NCI-H2107 treated with DMSO at 0.1 percent for 48 hours (cell line): ENCODE measurements at regions not wholly inside any gene's neighbourhood (a gene's known extent, or its start where the extent isn't known, plus 50 kb on each side); places are given as distances from the start of the nearest gene placed in this dataset.

Source experiments
- DNase-seq: peaks from one replicate; lab custom pipeline; 2025; ENCODE audit not compliant: unreplicated experiment; lab: John Stamatoyannopoulos, UW

- no peak for DNase-seq
Measured at GRCh38 chr9:108724122-108724521, 131.7 kb downstream of the ACTL7B start.

- DNase-seq = no peak
Measured at GRCh38 chr9:108722396-108722795, 133.4 kb downstream of the ACTL7B start.

DNA sequence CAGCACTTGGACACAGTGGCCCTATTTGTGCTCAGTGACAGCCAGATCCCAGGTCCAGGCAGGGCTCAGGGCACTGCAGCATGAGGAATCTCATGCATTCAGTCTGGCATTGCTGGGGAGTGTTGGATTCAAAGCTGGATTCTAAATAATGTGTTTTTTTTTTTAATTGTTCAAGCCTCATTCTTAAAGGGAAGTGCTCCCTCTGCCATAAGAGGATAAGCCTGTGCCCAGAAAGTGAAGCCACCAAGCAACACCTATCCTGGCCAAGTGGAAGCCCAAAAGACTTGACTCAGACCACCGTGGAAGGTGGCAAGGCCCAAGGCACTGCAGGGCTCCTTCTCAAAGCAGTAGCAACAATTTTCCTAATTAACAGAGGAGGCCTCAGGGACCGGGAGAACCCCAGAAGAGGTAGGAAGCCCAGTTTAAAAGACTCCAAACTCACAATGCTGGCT is 135.6 kb downstream of the ACTL7B start:
- DNase-seq = no peak

- no peak for DNase-seq
Measured at GRCh38 chr9:108710424-108710823, 145.4 kb downstream of the ACTL7B start.

DNA sequence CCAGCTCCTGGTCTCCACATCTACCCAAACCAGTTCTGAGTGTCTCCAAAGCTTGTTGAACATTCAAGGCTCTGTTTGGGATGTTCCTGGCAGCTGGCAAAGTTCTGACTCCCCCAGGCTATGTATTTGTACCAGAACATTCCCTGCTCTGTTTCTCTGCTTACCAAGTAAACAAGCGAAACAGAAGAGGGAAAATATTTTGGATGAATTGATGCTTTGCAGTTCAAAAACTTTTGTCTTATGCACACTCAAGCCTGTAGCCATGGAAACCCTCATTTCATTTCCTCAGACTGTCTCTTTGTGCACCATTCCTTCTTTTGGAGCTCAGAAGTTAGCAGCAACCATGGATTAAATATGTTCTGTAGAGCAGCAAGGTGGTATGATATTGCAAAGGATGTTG is 145.8 kb downstream of the ACTL7B start:
- DNase-seq = no peak

DNA sequence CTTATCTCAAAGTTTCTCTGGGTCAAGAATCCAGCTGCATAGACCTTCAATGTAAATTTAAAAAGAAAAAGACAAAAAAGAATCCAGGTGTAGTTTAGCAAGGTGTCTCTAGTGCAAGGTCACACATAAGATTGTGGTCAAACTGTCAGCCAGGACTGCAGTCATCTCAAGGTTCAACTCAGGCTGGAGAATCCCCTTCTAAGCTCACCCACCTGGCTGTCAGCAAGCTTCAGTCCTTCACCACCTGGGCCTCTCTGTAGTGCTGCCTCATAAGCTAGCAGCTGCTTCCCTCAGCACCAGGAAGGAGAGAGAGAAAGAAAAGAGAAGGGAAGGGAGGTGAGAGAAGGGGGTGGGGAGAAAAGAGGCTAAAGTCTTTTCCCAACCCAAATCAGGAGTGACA is 146.7 kb downstream of the ACTL7B start:
- no peak for DNase-seq

- DNase-seq = no peak
Measured at GRCh38 chr9:108708448-108708847, 147.3 kb downstream of the ACTL7B start.

GRCh38 chr9:108707120-108707519 is 148.7 kb downstream of the ACTL7B start:
- DNase-seq = no peak

DNA sequence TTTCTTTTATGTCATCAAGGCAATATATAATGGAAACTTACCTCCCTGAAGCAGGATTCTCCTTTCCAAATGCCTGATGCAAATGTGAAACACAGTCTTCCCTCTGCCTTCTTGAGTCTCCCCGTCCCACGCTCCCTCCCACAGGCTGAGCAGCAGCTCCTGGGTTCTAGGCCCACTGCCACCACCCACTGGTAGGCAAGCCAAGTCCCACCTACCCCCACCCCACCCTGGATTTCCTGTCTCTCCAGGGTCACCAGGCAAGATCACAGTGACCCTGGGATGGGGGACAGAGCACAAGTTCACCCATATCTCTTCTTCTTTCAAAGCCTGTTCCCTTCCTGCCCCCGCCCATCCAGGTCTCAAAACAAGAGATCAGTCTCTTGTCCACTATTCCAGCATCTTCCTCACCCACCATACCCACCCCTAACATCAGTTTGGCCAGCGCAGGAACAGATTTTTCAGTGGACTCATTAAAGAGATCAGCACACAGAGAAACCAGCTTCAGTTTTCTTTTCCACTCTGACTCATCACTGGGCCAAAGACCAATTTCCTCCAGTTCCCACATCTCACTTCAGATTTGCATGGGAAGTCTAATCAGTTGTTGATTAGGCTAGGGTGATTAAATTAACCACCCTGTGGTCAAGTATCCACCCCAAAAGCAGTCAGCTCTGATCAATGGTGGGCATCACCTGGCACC is 151.5 kb downstream of the ACTL7B start:
- no peak for DNase-seq

DNA sequence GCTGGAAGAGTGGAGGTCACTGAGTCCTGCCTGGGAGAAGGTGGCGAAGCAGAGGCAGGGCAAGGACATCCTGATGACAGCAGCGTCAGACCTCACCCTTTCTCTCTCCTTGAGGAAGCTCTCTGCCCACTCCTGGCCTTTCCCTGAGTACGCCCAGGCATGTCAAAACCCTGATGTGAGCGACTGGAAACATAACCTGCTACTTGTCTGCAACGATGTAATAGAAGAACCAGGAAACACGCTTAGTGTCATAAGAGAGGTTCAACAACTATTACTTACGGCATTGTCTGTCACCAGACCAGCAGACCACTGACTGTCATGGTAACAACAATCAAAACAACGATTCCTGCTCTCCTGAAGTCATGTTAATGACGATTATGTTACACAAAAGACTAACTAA is 152.4 kb downstream of the ACTL7B start:
- DNase-seq = peak; percentile 4

DNA sequence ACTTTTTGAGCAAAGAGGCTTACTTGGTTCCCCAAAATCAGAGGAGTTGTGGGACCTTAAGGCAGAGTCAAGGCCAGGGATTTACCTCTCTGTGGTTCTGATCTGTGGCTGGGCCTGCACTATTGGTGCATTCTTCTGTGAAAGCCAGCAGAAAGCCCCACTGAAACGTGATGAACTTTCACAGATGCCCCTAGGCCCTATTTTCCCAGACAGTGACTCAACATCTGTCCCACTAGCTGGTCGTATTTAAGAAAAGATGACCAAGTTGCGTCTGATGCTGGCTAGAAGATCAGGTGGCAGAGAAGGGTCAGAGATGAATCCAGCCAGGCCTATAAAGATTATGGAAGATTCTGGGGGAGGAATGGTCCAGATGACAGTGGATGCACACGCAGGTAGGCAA is 153.1 kb downstream of the ACTL7B start:
- DNase-seq = no peak

DNA sequence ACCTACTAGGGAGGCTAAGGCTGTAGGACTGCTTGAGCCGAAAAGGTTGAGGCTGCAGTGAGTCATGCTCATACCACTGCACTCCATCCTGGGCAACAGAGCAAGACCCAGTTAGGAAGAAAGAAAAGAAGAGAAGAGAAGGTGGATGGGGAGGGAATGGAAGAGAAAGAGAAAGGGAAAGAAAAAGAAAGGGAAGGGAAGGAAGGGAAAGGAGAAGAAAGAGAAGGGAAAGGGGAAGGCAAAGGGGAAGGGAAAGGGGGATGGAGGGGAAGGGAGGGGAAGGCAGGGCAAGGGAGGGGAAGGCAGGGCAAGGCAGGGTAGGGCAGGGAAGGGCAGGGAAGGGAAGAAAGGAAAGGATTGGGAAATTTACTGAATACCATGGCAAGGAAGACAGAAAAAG is 157.0 kb downstream of the ACTL7B start:
- DNase-seq = no peak

DNA sequence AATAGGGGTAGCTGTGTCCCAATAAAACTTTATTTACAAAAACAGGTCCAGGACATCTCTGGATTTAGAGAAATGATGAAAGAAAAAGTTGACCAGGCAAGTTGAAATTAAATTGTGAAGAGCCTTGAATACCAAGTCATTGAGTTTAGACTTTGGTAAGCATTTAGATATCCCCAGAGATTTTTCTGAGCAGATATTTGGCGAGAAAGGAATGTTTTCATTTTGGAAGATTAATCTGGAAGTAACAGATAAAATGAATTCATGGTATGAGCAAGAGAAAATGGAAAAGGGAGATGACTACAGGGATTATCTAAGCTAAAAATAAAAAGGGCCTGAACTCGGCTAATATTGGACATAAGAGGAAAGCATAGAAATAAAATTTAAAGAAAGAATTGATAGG is 157.6 kb downstream of the ACTL7B start:
- no peak for DNase-seq

- no peak for DNase-seq
Measured at GRCh38 chr9:108696156-108696555, 159.6 kb downstream of the ACTL7B start.

DNA sequence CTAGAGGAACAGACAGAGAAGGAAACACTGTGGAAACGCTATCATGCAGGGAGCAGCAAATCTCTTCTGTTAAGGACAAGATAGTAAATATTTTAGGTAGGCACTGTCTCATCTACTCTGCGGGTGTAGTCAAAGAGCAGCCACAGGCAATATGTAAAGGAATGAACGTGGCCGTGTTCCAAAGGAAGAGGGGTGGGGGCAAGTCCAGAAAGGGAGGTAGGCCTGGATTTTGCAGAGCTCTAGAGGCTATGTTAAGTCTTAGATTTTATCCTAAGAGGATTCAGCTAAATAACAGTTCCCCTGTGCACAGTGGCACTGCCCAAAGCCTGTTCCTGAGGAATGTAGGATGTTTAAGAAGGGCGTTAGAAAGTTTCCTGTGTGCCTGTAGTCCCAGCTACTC is 161.6 kb downstream of the ACTL7B start:
- DNase-seq = no peak

DNA sequence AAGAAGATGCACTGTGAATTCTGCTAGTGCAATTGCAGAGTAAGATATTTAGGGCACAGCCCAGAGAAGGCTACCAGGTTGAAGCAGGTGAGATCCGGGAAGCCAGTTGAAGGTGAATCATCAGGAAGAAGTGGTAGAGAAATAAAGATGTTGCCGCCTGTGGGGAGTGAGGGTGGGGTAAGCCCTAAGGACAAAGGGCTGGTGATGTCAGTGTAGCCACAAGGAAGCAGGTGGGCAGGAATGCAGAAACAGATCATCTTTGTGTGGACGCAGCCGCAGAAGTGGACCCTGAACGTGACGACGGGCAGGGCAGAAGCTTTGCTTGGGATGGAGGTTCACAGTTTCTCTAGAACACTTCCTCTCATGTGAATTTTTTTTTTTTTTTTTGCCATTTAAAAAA is 164.2 kb downstream of the ACTL7B start:
- no peak for DNase-seq

DNA sequence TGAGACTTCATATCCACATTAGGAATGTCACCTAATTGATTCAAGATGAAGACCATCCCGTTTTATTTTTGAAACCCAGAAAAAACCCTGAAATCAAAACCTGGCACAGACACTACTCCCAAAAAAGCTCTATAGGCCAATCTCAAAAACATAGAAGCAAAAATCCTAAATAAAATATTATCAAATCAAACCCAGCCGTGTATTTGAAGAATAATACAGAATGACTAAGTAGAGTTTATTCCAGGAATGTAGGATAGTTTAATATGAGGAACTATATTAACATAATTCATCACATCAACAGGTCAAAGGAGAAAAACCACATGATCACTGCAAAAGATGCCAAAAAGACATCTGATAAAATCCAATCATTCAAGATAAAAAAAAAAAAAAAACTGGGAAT is 167.1 kb downstream of the ACTL7B start:
- DNase-seq = no peak

DNA sequence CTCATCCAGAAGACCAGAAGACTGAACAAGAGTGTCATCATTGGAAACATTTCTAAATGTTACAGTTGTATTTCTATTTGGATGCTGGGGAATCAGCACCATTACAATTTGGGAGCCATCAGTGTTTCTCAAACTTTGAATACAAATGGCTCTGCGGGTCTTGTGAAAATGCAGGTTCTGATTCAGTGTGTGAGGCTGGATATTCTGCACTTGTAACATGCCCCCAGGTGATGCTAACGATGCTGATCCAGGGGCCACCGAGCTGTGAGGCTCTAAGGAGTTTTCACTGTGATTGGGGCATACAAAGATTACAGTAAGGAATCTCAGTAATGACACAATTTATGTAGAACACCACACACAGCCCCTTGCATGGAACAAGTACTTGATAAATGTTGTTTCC is 167.7 kb downstream of the ACTL7B start:
- DNase-seq = no peak

- no peak for DNase-seq
Measured at GRCh38 chr9:108687006-108687987, 168.5 kb downstream of the ACTL7B start.

DNA sequence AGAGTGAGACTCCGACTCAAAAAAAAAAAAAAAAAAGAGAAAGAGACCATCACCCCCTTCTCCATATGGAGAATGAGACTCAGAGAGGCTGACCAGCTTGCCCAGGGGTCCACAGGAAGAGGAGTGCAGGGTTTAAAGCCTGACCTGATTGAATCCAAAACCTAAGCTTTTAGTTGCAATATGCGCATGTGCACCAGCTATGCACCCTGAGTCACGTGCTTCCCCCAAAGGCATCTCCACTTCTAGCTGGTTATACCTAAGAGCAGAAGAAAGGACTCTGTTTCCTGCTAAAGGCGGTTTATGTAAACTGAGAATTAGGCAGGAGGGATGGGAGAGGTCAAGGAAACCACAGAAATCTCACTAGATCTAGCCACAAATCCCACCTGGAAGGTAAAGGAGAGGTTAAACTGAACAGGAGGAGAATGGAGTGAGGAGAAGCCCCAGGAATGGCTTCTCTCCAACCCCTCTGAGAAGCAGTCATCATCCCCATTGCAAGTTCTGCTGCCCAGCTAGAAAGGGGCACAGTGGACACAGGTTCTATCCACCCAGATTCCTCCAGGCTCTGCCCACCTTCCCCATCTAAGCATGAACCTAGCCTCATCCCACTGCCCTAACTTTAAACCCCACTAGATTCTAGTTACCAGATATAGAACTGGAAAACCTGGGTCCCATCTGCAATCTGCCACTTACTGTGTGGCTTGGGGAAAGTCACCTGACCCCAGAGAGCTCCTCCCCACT is 171.3 kb downstream of the ACTL7B start:
- DNase-seq = no peak

DNA sequence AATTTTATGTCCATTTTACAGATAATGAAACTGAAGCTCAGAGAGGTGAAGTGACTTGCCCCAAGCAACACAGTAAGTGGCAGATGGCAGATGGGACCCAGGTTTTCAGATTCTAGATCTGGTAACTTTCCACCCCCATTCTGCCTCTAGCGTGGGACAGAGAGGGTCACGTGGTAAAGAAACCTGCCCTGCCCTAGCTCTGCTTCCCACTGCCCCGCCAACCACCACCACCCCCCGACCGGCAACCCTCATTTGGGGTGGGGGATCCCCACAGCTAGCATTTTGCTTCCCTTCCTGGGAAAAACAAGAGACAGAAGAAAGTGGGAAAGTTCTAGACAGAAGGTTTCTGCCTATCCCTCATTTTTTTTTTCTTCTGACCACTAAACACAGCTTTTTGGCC is 172.5 kb downstream of the ACTL7B start:
- DNase-seq = no peak
